ENCODE measurements at regions not wholly inside any gene's neighbourhood (a gene's known extent, or its start where the extent isn't known, plus 50 kb on each side); places are given as distances from the start of the nearest gene placed in this dataset.

DNA sequence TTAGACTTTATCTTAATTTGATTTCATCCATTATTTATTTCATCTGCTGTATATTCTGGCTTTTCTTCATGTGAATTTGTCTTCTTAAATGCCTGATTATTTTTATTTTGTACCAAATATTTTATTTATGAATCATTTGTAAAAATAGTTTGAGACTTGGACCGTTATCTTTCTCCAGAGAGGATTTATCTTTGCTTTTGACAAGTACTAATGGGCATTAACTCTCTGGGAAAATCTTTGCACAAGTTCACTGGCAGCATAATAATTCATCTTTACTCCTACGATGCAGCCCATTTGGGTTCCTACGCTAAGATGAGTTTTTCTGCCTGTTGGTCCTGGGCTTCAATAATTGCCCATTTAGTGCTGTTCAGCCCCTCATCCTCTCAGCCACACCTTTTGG, 131.0 kb upstream of the RORB start:
- TF ChIP-seq EZH2 (IDR thresholded peaks at IDR 0.05), result no peak
- no peak for TF ChIP-seq FOXP2 (optimal IDR thresholded peaks at IDR 0.05; ENCODE audit: control extremely low read depth, extremely low read length, insufficient read depth)
- TF ChIP-seq POLR2AphosphoS5 (IDR thresholded peaks at IDR 0.05; ENCODE audit: borderline replicate concordance, low read depth, low read length), result no peak
